CD14-positive monocyte (primary cell): ENCODE measurements at regions not wholly inside any gene's neighbourhood (a gene's known extent, or its start where the extent isn't known, plus 50 kb on each side); places are given as distances from the start of the nearest gene placed in this dataset.

Experiments used
- DNase-seq, 3 donors: peaks; one replicate each; pipeline ENCODE4 v3.0.0-alpha.2; 2011 to 2022
- H2AFZ ChIP-seq: 2 replicates; pipeline ENCODE4 v1.6.0; 2012; ENCODE audit warnings: mild to moderate bottlenecking, low read depth, low read length, inconsistent platforms; ENCODE audit not compliant: insufficient read depth, poor library complexity, severe bottlenecking
- H3K27ac ChIP-seq, 2 donors: 1 replicate in 1 of 2; 2 replicates in 1 of 2; pipeline ENCODE4 v1.5.1; 2012 to 2013; ENCODE audit warnings: low read length in 2 of 2, control low read depth in 1 of 2, inconsistent platforms in 1 of 2, low read depth in 1 of 2, mild to moderate bottlenecking in 1 of 2
- H3K27me3 ChIP-seq, 2 donors: one replicate each; pipeline versions ENCODE4 v1.6.0 to v1.6.1; 2011 to 2013; ENCODE audit warnings: low read length in 2 of 2; ENCODE audit not compliant: control insufficient read depth in 2 of 2, insufficient read depth in 2 of 2
- H3K36me3 ChIP-seq, 2 donors: replicated peaks in 1 of 2; 1 replicate in 1 of 2; 2 replicates in 1 of 2; pipeline versions ENCODE4 v1.5.1 to v1.6.1; 2012 to 2013; ENCODE audit warnings: low read length in 2 of 2, control low read depth in 1 of 2, inconsistent platforms in 1 of 2, mild to moderate bottlenecking in 1 of 2; ENCODE audit not compliant: insufficient read depth in 2 of 2, control insufficient read depth in 1 of 2
- H3K4me1 ChIP-seq, 2 donors: 1 replicate in 1 of 2; 2 replicates in 1 of 2; pipeline versions ENCODE4 v1.5.1 to v1.6.1; 2012 to 2013; ENCODE audit warnings: low read length in 2 of 2, control low read depth in 1 of 2, inconsistent platforms in 1 of 2, mild to moderate bottlenecking in 1 of 2, moderate library complexity in 1 of 2; ENCODE audit not compliant: insufficient read depth in 2 of 2, control insufficient read depth in 1 of 2
- H3K4me2 ChIP-seq: replicated peaks from 2 replicates; pipeline ENCODE3; 2012; ENCODE audit warnings: low read length, moderate library complexity, mild to moderate bottlenecking; ENCODE audit not compliant: poor library complexity, severe bottlenecking; ENCODE audit errors: extremely low read depth
- H3K4me3 ChIP-seq, 3 experiments: fragments of 200-600 bp in 1 of 3; sonication (generic) in 1 of 3; replicated peaks in 1 of 3; 1 replicate in 2 of 3; 2 replicates in 1 of 3; pipeline ENCODE4 v1.5.1; 2011 to 2013; ENCODE audit warnings: low read length in 3 of 3, mild to moderate bottlenecking in 3 of 3, control low read depth in 2 of 3, low read depth in 2 of 3, inconsistent platforms in 1 of 3, moderate library complexity in 1 of 3
- H3K79me2 ChIP-seq: 2 replicates; pipeline ENCODE4 v1.6.0; 2012; ENCODE audit warnings: mild to moderate bottlenecking, control low read depth, inconsistent platforms, low read length, moderate library complexity; ENCODE audit not compliant: insufficient read depth
- H3K9ac ChIP-seq: 2 replicates; pipeline ENCODE4 v1.6.0; 2017; ENCODE audit warnings: low read length, mild to moderate bottlenecking; ENCODE audit not compliant: insufficient read depth, poor library complexity, severe bottlenecking
- H3K9me3 ChIP-seq, 2 donors: replicated peaks in 1 of 2; 1 replicate in 1 of 2; 2 replicates in 1 of 2; pipeline versions ENCODE4 v1.5.1 to v1.6.1; 2012 to 2013; ENCODE audit warnings: low read length in 2 of 2, control low read depth in 1 of 2; ENCODE audit not compliant: control insufficient read depth in 1 of 2, insufficient read depth in 1 of 2
- H4K20me1 ChIP-seq: 2 replicates; pipeline ENCODE4 v1.6.0; 2012; ENCODE audit warnings: mild to moderate bottlenecking, low read length, control low read depth, moderate library complexity; ENCODE audit not compliant: insufficient read depth
- H3K27ac Mint-ChIP-seq, 7 donors: one replicate each; pipeline ENCODE4 v1.8.0; 2020; ENCODE audit warnings: mild to moderate bottlenecking in 7 of 7, mixed read lengths in 7 of 7, moderate library complexity in 6 of 7, inconsistent platforms in 2 of 7
- H3K27me3 Mint-ChIP-seq, 3 donors: one replicate each; pipeline ENCODE4 v1.8.0; 2021 to 2022; ENCODE audit warnings: low read depth in 3 of 3, mild to moderate bottlenecking in 3 of 3, mixed read lengths in 3 of 3, moderate library complexity in 3 of 3, inconsistent platforms in 1 of 3
- H3K36me3 Mint-ChIP-seq, 2 donors: one replicate each; pipeline ENCODE4 v1.8.0; 2020; ENCODE audit warnings: mixed read lengths in 2 of 2, inconsistent platforms in 1 of 2, mild to moderate bottlenecking in 1 of 2
- H3K4me1 Mint-ChIP-seq: one replicate; pipeline ENCODE4 v1.8.0; 2020; ENCODE audit warnings: mild to moderate bottlenecking, mixed read lengths
- H3K4me3 Mint-ChIP-seq, 2 donors: one replicate each; pipeline ENCODE4 v1.8.0; 2020; ENCODE audit warnings: mild to moderate bottlenecking in 2 of 2, mixed read lengths in 2 of 2, moderate library complexity in 1 of 2
- H3K9me3 Mint-ChIP-seq, 7 donors: one replicate each; pipeline ENCODE4 v1.8.0; 2020 to 2022; ENCODE audit warnings: mixed read lengths in 7 of 7, mild to moderate bottlenecking in 6 of 7, moderate library complexity in 6 of 7, inconsistent platforms in 2 of 7
- WGBS: methylation state at CpG from one replicate; pipeline ENCODE4 v1.1.5; 2013; ENCODE audit warnings: missing lambda C conversion rate; ENCODE audit not compliant: insufficient coverage; 5-methylcytosine and 5-hydroxymethylcytosine counted together
- intact Hi-C, 2 donors: fragments of 100-400 bp; cut with micrococcal nuclease; formaldehyde crosslinking; loops; one replicate each; pipeline versions ENCODE4 v1.15.0 to v1.15.1; 2023
- TF ChIP-seq, protein P1 (sequence below): fragments of 200-600 bp; IDR thresholded peaks from one replicate; pipeline ENCODE4 v1.8.0; 2022; ENCODE audit warnings: antibody characterized with exemption, mild to moderate bottlenecking

DNA sequence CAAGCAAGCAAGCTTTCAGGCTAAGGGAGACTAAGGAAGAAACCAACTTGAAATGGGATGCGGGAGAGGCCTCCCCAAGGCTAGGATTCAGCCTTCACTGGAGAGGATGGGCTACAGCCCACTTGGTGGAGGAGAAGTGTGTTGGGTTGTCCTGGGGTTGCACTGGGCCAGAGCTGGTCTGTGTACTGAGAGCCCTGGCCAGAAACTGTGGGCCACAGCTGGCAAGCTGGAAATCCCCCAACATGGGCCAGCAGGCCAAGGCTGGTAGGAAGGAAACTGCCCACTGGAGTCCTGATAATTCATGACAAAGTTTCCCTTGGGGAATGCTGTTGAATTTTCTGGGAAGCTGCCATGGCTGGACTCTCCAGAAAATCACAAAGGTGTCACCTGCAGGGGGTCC is 188.0 kb upstream of the S100G start:
- intact Hi-C loops, result no loop called here
- Histone ChIP-seq H3K4me3 (no peak overlapping the region), H3K27ac (no peak overlapping the region), H3K27me3 (peaks cover 0 to 5% of the 10 kb centered on the region in 2 donors), H3K9ac (no peak overlapping the region), H3K36me3 (no peaks in the 10 kb centered on the region), H4K20me1 (no peaks in the 10 kb centered on the region), H2AFZ (no peak overlapping the region), H3K9me3 (no peaks in the 10 kb centered on the region), H3K79me2 (no peaks in the 10 kb centered on the region), H3K4me1 (no peaks in the 10 kb centered on the region), H3K4me2 (no peak overlapping the region)
- peaks cover 0 to 1% (median 0%) of the 10 kb centered on the region in 7 donors for H3K9me3 Mint-ChIP-seq
- TF ChIP-seq, protein P1, sequence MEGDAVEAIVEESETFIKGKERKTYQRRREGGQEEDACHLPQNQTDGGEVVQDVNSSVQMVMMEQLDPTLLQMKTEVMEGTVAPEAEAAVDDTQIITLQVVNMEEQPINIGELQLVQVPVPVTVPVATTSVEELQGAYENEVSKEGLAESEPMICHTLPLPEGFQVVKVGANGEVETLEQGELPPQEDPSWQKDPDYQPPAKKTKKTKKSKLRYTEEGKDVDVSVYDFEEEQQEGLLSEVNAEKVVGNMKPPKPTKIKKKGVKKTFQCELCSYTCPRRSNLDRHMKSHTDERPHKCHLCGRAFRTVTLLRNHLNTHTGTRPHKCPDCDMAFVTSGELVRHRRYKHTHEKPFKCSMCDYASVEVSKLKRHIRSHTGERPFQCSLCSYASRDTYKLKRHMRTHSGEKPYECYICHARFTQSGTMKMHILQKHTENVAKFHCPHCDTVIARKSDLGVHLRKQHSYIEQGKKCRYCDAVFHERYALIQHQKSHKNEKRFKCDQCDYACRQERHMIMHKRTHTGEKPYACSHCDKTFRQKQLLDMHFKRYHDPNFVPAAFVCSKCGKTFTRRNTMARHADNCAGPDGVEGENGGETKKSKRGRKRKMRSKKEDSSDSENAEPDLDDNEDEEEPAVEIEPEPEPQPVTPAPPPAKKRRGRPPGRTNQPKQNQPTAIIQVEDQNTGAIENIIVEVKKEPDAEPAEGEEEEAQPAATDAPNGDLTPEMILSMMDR, result no peak
- no peak overlapping the region for H3K4me3 Mint-ChIP-seq
- no CpG with 5 or more reads among the region's 1 CpG for WGBS
- DNase-seq, result no peak
- no peaks in the 10 kb centered on the region for H3K36me3 Mint-ChIP-seq
- no peak overlapping the region for H3K27ac Mint-ChIP-seq
- H3K27me3 Mint-ChIP-seq, result peaks cover 0 to 16% (median 4%) of the 10 kb centered on the region in 3 donors
- H3K4me1 Mint-ChIP-seq, result no peaks in the 10 kb centered on the region

DNA sequence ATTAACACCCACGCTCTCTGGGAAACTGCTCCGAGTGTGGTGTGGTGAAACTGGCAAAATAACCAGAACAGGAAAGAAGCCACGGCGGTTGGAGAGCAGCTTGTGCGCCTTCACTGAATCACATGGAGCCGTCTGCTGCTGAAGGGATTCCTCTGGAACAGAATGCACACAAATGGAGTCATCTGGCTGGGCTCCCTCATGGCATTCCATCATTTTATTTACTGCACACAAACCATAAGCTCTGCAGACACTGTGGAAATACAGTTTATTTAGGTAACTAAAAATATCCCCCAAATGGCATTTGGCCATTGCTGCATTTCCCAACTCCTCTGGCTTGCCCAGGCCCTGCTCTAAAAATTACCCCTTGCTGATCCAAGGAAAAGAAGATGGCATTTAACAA is 187.0 kb upstream of the S100G start:
- H2AFZ ChIP-seq, result no peak overlapping the region
- H3K79me2 ChIP-seq, result no peaks in the 10 kb centered on the region
- Mint-ChIP-seq H3K4me3 (no peak overlapping the region), H3K9me3 (peaks cover 0 to 1% (median 0%) of the 10 kb centered on the region in 7 donors), H3K36me3 (no peaks in the 10 kb centered on the region), H3K4me1 (no peaks in the 10 kb centered on the region), H3K27ac (no peak overlapping the region), H3K27me3 (peaks cover 3 to 17% (median 4%) of the 10 kb centered on the region in 3 donors)
- TF ChIP-seq, protein P1, result no peak
- H3K9me3 ChIP-seq, result no peaks in the 10 kb centered on the region
- H3K4me3 ChIP-seq, result no peak overlapping the region
- H3K4me2 ChIP-seq, result no peak overlapping the region
- no CpG with 5 or more reads among the region's 6 CpGs for WGBS
- no peaks in the 10 kb centered on the region for H3K36me3 ChIP-seq
- no peak overlapping the region for H3K9ac ChIP-seq
- no peaks in the 10 kb centered on the region for H3K4me1 ChIP-seq
- peaks cover 0 to 5% of the 10 kb centered on the region in 2 donors for H3K27me3 ChIP-seq
- no peak for DNase-seq
- no peak overlapping the region for H3K27ac ChIP-seq
- intact Hi-C loops, result no loop called here
- H4K20me1 ChIP-seq, result no peaks in the 10 kb centered on the region
